Ectodermal cell (in vitro differentiated cells): ENCODE measurements at regions not wholly inside any gene's neighbourhood (a gene's known extent, or its start where the extent isn't known, plus 50 kb on each side); places are given as distances from the start of the nearest gene placed in this dataset.

ENCODE experiments used
- H3K27ac ChIP-seq: 2 replicates; pipeline ENCODE4 v1.7.0; 2013; ENCODE audit warnings: mild to moderate bottlenecking, low read depth, low read length; ENCODE audit not compliant: insufficient read depth, poor library complexity, severe bottlenecking
- H3K27me3 ChIP-seq: 2 replicates; pipeline ENCODE4 v1.7.0; 2013; ENCODE audit warnings: mild to moderate bottlenecking, low read length; ENCODE audit not compliant: insufficient read depth, control insufficient read depth, poor library complexity, severe bottlenecking
- H3K36me3 ChIP-seq: one replicate; pipeline ENCODE4 v1.7.0; 2013; ENCODE audit warnings: low read length; ENCODE audit not compliant: control insufficient read depth, insufficient read depth
- H3K4me1 ChIP-seq: one replicate; pipeline ENCODE4 v1.7.0; 2013; ENCODE audit warnings: low read length; ENCODE audit not compliant: control insufficient read depth, insufficient read depth
- H3K4me3 ChIP-seq: 2 replicates; pipeline ENCODE4 v1.7.0; 2013; ENCODE audit warnings: low read depth, low read length, control low read depth; ENCODE audit not compliant: insufficient read depth
- H3K9me3 ChIP-seq: 2 replicates; pipeline ENCODE4 v1.7.0; 2013; ENCODE audit warnings: mild to moderate bottlenecking, low read length, moderate library complexity; ENCODE audit not compliant: control insufficient read depth
- WGBS, 2 experiments: methylation state at CpG; one replicate each; pipeline ENCODE4 v1.1.7; 2013; ENCODE audit warnings: missing lambda C conversion rate in 2 of 2; 5-methylcytosine and 5-hydroxymethylcytosine counted together

- H3K36me3 ChIP-seq: no peaks in the 10 kb centered on the region
- no peaks in the 10 kb centered on the region for H3K4me1 ChIP-seq
- no peaks in the 10 kb centered on the region for H3K9me3 ChIP-seq
- no peak overlapping the region for H3K4me3 ChIP-seq
- no peaks in the 10 kb centered on the region for H3K27me3 ChIP-seq
- H3K27ac ChIP-seq: no peak overlapping the region
- WGBS, 2 experiments: 90 to 95% methylated on average over 2 of the region's 2 CpGs
Measured at GRCh38 chr3:64395490-64395889, 170.2 kb upstream of the PRICKLE2 start.

DNA sequence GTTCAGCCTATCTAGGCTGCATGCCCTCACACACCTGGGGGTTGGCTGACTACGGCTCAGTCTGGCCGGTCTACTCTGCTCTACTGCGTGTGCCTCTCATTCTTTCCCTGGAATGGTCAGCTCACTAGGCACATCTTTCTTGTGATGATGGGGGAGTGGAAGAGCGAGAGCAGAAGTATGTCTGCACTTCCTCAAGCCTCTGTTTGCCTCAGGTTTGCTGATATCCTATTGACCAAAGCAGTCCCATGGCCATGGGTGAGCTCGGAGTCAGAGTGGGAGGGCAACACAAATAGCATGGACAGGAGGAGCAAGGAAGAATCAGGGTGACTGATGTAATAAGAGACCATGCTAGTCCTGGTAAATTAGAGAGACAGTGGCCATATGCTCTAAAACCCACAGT, 167.9 kb upstream of the PRICKLE2 start:
- Histone ChIP-seq H3K4me3 (no peak overlapping the region), H3K9me3 (no peaks in the 10 kb centered on the region), H3K36me3 (no peaks in the 10 kb centered on the region), H3K4me1 (no peaks in the 10 kb centered on the region), H3K27ac (no peak overlapping the region), H3K27me3 (no peaks in the 10 kb centered on the region)
- 93 to 96% methylated on average over 5 of the region's 5 CpGs for WGBS, 2 experiments

DNA sequence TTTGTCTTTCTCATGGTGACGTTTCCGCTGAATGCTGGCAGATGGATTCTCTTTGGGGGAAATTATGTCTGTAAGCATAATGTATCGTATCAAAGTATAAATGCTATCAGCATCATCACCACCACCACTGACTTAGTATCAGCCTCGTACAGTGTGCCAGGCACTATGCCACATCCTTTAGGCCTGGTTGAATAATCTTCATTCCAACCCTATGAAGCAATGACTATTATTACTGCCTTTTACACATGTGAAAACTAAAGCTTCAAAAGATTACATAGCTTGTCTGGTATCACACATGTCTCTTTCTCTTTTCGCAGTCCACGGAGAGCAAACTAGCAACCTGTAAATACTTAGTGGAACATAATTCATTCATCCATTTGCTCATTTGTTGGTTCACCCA, 166.7 kb upstream of the PRICKLE2 start:
- no peak overlapping the region for H3K27ac ChIP-seq
- 95 to 97% methylated on average over 4 to 6 of the region's 6 CpGs for WGBS, 2 experiments

GRCh38 chr3:64390893-64391292, 165.6 kb upstream of the PRICKLE2 start:
- H3K27me3 ChIP-seq: no peaks in the 10 kb centered on the region
- no peak overlapping the region for H3K27ac ChIP-seq
- H3K4me3 ChIP-seq: no peak overlapping the region
- H3K36me3 ChIP-seq: no peaks in the 10 kb centered on the region
- peaks cover 2% of the 10 kb centered on the region for H3K4me1 ChIP-seq
- H3K9me3 ChIP-seq: no peaks in the 10 kb centered on the region

More for the DNA sequence above, 166.7 kb upstream of the PRICKLE2 start:
- no peaks in the 10 kb centered on the region for H3K27me3 ChIP-seq
- no peak overlapping the region for H3K4me3 ChIP-seq
- no peaks in the 10 kb centered on the region for H3K9me3 ChIP-seq
- no peaks in the 10 kb centered on the region for H3K4me1 ChIP-seq
- no peaks in the 10 kb centered on the region for H3K36me3 ChIP-seq

GRCh38 chr3:64388886-64389285, 163.6 kb upstream of the PRICKLE2 start:
- Histone ChIP-seq H3K27ac (no peak overlapping the region), H3K9me3 (no peaks in the 10 kb centered on the region), H3K27me3 (no peaks in the 10 kb centered on the region), H3K4me1 (peaks cover 7% of the 10 kb centered on the region), H3K36me3 (no peaks in the 10 kb centered on the region), H3K4me3 (no peak overlapping the region)
- WGBS, 2 experiments: 92 to 97% methylated on average over 4 of the region's 4 CpGs

GRCh38 chr3:64387688-64388087, 162.4 kb upstream of the PRICKLE2 start:
- WGBS, 2 experiments: 89 to 93% methylated on average over 4 of the region's 4 CpGs
- no peaks in the 10 kb centered on the region for H3K9me3 ChIP-seq
- no peaks in the 10 kb centered on the region for H3K27me3 ChIP-seq
- H3K27ac ChIP-seq: no peak overlapping the region
- H3K4me3 ChIP-seq: no peak overlapping the region
- peaks cover 7% of the 10 kb centered on the region for H3K4me1 ChIP-seq
- no peaks in the 10 kb centered on the region for H3K36me3 ChIP-seq

- Histone ChIP-seq H3K9me3 (no peaks in the 10 kb centered on the region), H3K27me3 (no peaks in the 10 kb centered on the region), H3K36me3 (no peaks in the 10 kb centered on the region), H3K4me3 (no peak overlapping the region), H3K4me1 (peaks cover 7% of the 10 kb centered on the region), H3K27ac (peak overlapping the region; percentile 53)
- 81 to 82% methylated on average over 5 of the region's 5 CpGs for WGBS, 2 experiments
Measured at GRCh38 chr3:64385277-64385676, 160.0 kb upstream of the PRICKLE2 start.

- 96% methylated on average over 3 of the region's 3 CpGs for WGBS, 2 experiments
- H3K4me3 ChIP-seq: no peak overlapping the region
- no peak overlapping the region for H3K27ac ChIP-seq
- H3K36me3 ChIP-seq: no peaks in the 10 kb centered on the region
- no peaks in the 10 kb centered on the region for H3K9me3 ChIP-seq
- peaks cover 7% of the 10 kb centered on the region for H3K4me1 ChIP-seq
- no peaks in the 10 kb centered on the region for H3K27me3 ChIP-seq
Measured at GRCh38 chr3:64384561-64384960, 159.3 kb upstream of the PRICKLE2 start.

DNA sequence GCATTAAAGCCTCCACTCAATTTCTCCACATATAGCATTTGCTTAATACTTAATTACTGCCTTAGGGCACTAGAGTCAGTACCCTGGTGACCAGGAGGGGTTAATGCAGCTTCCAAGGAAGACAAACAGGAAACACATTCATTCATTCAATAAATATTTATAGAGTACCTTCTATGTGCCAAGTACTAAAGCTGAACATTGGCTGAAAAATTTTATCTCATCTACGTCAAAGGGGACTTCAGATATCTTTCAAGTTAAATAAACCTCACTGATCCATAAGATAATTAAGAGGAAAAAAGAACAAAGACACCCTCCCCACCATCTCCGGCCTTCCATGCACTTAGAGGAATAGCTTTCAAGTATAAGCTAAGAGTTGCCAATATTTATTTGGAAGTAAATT, 156.9 kb upstream of the PRICKLE2 start:
- Histone ChIP-seq H3K27me3 (no peaks in the 10 kb centered on the region), H3K4me3 (no peak overlapping the region), H3K4me1 (peaks cover 7% of the 10 kb centered on the region), H3K36me3 (no peaks in the 10 kb centered on the region), H3K9me3 (no peaks in the 10 kb centered on the region), H3K27ac (no peak overlapping the region)
- WGBS, 2 experiments: 84 to 100% methylated on average over 1 to 2 of the region's 2 CpGs

- peaks cover 7% of the 10 kb centered on the region for H3K4me1 ChIP-seq
- H3K27ac ChIP-seq: no peak overlapping the region
- H3K36me3 ChIP-seq: no peaks in the 10 kb centered on the region
- no peak overlapping the region for H3K4me3 ChIP-seq
- no peaks in the 10 kb centered on the region for H3K9me3 ChIP-seq
- no peaks in the 10 kb centered on the region for H3K27me3 ChIP-seq
- 87 to 88% methylated on average over 4 of the region's 4 CpGs for WGBS, 2 experiments
Measured at GRCh38 chr3:64381367-64381766, 156.1 kb upstream of the PRICKLE2 start.

DNA sequence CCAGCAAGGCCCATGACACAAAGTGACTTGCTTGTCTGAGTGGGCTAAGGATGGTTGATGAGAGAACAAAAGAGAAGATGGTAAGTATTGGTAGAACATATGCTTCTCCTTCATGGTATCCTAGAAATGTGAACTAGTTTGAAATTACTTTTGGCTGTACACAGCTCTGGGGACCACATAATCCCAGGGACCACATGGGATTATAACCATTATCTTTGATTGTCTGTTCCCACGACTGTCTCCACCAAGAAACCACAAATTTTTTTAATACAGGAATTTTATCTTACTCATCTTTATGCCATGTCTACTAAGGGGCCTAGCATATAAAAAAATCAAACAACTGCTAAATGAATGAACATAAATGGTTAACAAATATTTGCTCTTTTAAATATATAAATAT, 155.3 kb upstream of the PRICKLE2 start:
- Histone ChIP-seq H3K27ac (no peak overlapping the region), H3K4me1 (peaks cover 2% of the 10 kb centered on the region), H3K27me3 (no peaks in the 10 kb centered on the region), H3K9me3 (no peaks in the 10 kb centered on the region), H3K4me3 (no peak overlapping the region), H3K36me3 (no peaks in the 10 kb centered on the region)
- 88 to 94% methylated on average over 1 of the region's 1 CpG for WGBS, 2 experiments
